Fibroblast of skin of back (primary cell): ENCODE measurements at regions not wholly inside any gene's neighbourhood (a gene's known extent, or its start where the extent isn't known, plus 50 kb on each side); places are given as distances from the start of the nearest gene placed in this dataset.

ENCODE experiments used
- DNase-seq: peaks from one replicate; pipeline ENCODE4 v3.0.0-alpha.2; 2013

GRCh38 chr11:133719532-133720235, 125.6 kb downstream of the SPATA19 start:
- no peak for DNase-seq

GRCh38 chr11:133718831-133719230, 126.5 kb downstream of the SPATA19 start:
- DNase-seq, result no peak

GRCh38 chr11:133718238-133718637, 127.1 kb downstream of the SPATA19 start:
- no peak for DNase-seq

- DNase-seq, result no peak
These were observed 128.7 kb downstream of the SPATA19 start for GRCh38 chr11:133716602-133717001.

- DNase-seq, result no peak
These were observed 129.7 kb downstream of the SPATA19 start for GRCh38 chr11:133715602-133716001.

- DNase-seq, result no peak
These were observed 130.6 kb downstream of the SPATA19 start for GRCh38 chr11:133714471-133715375.

- no peak for DNase-seq
These were observed 131.5 kb downstream of the SPATA19 start for GRCh38 chr11:133713844-133714243.

- no peak for DNase-seq
These were observed 131.9 kb downstream of the SPATA19 start for GRCh38 chr11:133713406-133713805.

GRCh38 chr11:133712051-133712560, 133.2 kb downstream of the SPATA19 start:
- DNase-seq, result no peak

- no peak for DNase-seq
These were observed 133.8 kb downstream of the SPATA19 start for GRCh38 chr11:133711545-133711944.

- DNase-seq, result no peak
These were observed 134.6 kb downstream of the SPATA19 start for GRCh38 chr11:133710681-133711240.

GRCh38 chr11:133710241-133710640, 135.1 kb downstream of the SPATA19 start:
- no peak for DNase-seq

- no peak for DNase-seq
These were observed 136.7 kb downstream of the SPATA19 start for GRCh38 chr11:133708547-133709051.

- no peak for DNase-seq
These were observed 138.2 kb downstream of the SPATA19 start for GRCh38 chr11:133706925-133707794.

- no peak for DNase-seq
These were observed 139.4 kb downstream of the SPATA19 start for GRCh38 chr11:133705873-133706272.

- no peak for DNase-seq
These were observed 140.2 kb downstream of the SPATA19 start for GRCh38 chr11:133705074-133705648.

- no peak for DNase-seq
These were observed 146.2 kb downstream of the SPATA19 start for GRCh38 chr11:133699071-133699470.

GRCh38 chr11:133698654-133699053, 146.7 kb downstream of the SPATA19 start:
- DNase-seq, result no peak

GRCh38 chr11:133697603-133698180, 147.6 kb downstream of the SPATA19 start:
- DNase-seq, result no peak

GRCh38 chr11:133697161-133697560, 148.2 kb downstream of the SPATA19 start:
- no peak for DNase-seq

GRCh38 chr11:133695387-133695786, 149.9 kb downstream of the SPATA19 start:
- no peak for DNase-seq
